ENCODE measurements at regions not wholly inside any gene's neighbourhood (a gene's known extent, or its start where the extent isn't known, plus 50 kb on each side); places are given as distances from the start of the nearest gene placed in this dataset.

DNA sequence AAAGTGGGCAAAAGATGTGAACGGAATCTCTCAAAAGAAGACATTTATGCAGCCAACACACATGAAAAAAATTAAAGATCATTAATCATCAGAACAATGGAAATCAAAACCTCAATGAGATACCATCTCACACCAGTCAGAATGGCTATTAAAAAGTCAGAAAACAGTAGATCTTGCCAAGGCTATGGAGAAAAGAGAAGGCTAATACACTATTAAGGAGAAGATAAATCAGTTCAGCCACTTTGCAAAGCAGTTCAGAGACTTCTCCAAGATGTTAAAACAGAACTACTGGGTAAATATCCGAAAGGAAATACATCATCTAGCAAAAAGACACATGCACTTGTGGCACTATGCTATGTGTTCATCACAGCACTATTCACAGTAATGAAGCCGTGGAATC lies 388.2 kb upstream of the LUZP2 start:
- dilution Hi-C loops (cut with MboI; ENCODE audit: extremely low pct_ligation_motif_present, low sequenced_read_pairs): no loop called here
- Histone ChIP-seq H3K79me2 (ENCODE audit: control insufficient read depth, insufficient read depth, low read length) (no peaks in the 10 kb centered on the region), H2AFZ (ENCODE audit: control insufficient read depth, low read length) (no peak overlapping the region), H3K27me3 (ENCODE audit: control insufficient read depth, extremely low read depth, insufficient read depth, low read length) (no peaks in the 10 kb centered on the region), H3K9me3 (ENCODE audit: control insufficient read depth, low read depth, low read length) (no peaks in the 10 kb centered on the region), H3K9me1 (ENCODE audit: control insufficient read depth, extremely low read depth, insufficient read depth, low read length) (no peaks in the 10 kb centered on the region), H3K4me2 (ENCODE audit: control insufficient read depth, extremely low read depth, insufficient read depth, low read depth, low read length) (no peak overlapping the region), H3K4me3 (ENCODE audit: control insufficient read depth in 2 of 3, extremely low read depth in 1 of 3, insufficient read depth in 2 of 3, low read depth in 1 of 3, low read length in 3 of 3) (no peak overlapping the region), H3K27ac (ENCODE audit: control insufficient read depth, insufficient read depth, low read length) (no peak overlapping the region), H4K20me1 (ENCODE audit: control insufficient read depth, extremely low read depth, insufficient read depth, low read length) (no peaks in the 10 kb centered on the region), H3K9ac (ENCODE audit: control insufficient read depth, extremely low read depth, insufficient read depth, low read length) (no peak overlapping the region), H3K4me1 (ENCODE audit: control insufficient read depth, extremely low read depth, insufficient read depth, low read length) (no peaks in the 10 kb centered on the region), H3K36me3 (ENCODE audit: control insufficient read depth in 2 of 2, extremely low read depth in 1 of 2, insufficient read depth in 2 of 2, low read length in 2 of 2) (no peaks in the 10 kb centered on the region)
- TF ChIP-seq, protein P1, sequence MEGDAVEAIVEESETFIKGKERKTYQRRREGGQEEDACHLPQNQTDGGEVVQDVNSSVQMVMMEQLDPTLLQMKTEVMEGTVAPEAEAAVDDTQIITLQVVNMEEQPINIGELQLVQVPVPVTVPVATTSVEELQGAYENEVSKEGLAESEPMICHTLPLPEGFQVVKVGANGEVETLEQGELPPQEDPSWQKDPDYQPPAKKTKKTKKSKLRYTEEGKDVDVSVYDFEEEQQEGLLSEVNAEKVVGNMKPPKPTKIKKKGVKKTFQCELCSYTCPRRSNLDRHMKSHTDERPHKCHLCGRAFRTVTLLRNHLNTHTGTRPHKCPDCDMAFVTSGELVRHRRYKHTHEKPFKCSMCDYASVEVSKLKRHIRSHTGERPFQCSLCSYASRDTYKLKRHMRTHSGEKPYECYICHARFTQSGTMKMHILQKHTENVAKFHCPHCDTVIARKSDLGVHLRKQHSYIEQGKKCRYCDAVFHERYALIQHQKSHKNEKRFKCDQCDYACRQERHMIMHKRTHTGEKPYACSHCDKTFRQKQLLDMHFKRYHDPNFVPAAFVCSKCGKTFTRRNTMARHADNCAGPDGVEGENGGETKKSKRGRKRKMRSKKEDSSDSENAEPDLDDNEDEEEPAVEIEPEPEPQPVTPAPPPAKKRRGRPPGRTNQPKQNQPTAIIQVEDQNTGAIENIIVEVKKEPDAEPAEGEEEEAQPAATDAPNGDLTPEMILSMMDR (optimal IDR thresholded peaks at IDR 0.05 in 1 of 3, IDR thresholded peaks at IDR 0.05 in 1 of 3, conservative IDR thresholded peaks at IDR 0.05 in 1 of 3; ENCODE audit: extremely low read depth in 1 of 3, insufficient read depth in 2 of 3, low read length in 3 of 3): no peak
- TF ChIP-seq EZH2 (IDR thresholded peaks at IDR 0.05; ENCODE audit: low read length): no peak
- FAIRE-seq (no peak), DNase-seq (ENCODE audit: low read depth, low spot score) (no peak)

DNA sequence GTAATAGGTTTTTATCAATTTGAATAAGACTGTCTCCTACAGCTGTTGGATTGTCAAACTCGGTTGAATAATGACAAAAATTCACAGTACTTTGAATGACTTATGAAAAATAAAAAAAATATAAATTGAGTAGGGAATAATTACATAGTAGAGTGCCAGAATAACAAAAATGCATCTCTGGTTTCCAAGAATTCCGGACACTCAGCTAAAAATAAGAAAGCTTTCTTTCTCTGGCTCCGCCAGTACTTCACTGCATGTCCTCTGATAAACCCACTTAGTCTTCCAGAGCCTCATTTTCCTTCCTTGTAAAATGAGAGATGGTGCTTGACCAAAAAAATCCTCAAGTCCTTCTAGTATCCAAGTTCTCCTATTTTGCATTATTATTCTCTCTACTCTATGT lies 374.6 kb upstream of the LUZP2 start:
- no peak overlapping the region for H3K9ac ChIP-seq (ENCODE audit: control insufficient read depth, extremely low read depth, insufficient read depth, low read length)
- H2AFZ ChIP-seq (ENCODE audit: control insufficient read depth, low read length): no peak overlapping the region
- no peaks in the 10 kb centered on the region for H3K27me3 ChIP-seq (ENCODE audit: control insufficient read depth, extremely low read depth, insufficient read depth, low read length)
- no peaks in the 10 kb centered on the region for H3K9me1 ChIP-seq (ENCODE audit: control insufficient read depth, extremely low read depth, insufficient read depth, low read length)
- H3K4me1 ChIP-seq (ENCODE audit: control insufficient read depth, extremely low read depth, insufficient read depth, low read length): no peaks in the 10 kb centered on the region
- dilution Hi-C loops (cut with MboI; ENCODE audit: extremely low pct_ligation_motif_present, low sequenced_read_pairs): no loop called here
- no peaks in the 10 kb centered on the region for H4K20me1 ChIP-seq (ENCODE audit: control insufficient read depth, extremely low read depth, insufficient read depth, low read length)
- H3K9me3 ChIP-seq (ENCODE audit: control insufficient read depth, low read depth, low read length): no peaks in the 10 kb centered on the region
- no peak for DNase-seq (ENCODE audit: low read depth, low spot score)
- no peak overlapping the region for H3K27ac ChIP-seq (ENCODE audit: control insufficient read depth, insufficient read depth, low read length)
- H3K36me3 ChIP-seq (ENCODE audit: control insufficient read depth in 2 of 2, extremely low read depth in 1 of 2, insufficient read depth in 2 of 2, low read length in 2 of 2): no peaks in the 10 kb centered on the region
- H3K4me2 ChIP-seq (ENCODE audit: control insufficient read depth, extremely low read depth, insufficient read depth, low read depth, low read length): no peak overlapping the region
- TF ChIP-seq EZH2 (IDR thresholded peaks at IDR 0.05; ENCODE audit: low read length): no peak
- TF ChIP-seq, protein P1 (optimal IDR thresholded peaks at IDR 0.05 in 1 of 3, IDR thresholded peaks at IDR 0.05 in 1 of 3, conservative IDR thresholded peaks at IDR 0.05 in 1 of 3; ENCODE audit: extremely low read depth in 1 of 3, insufficient read depth in 2 of 3, low read length in 3 of 3): no peak
- no peak for FAIRE-seq
- H3K79me2 ChIP-seq (ENCODE audit: control insufficient read depth, insufficient read depth, low read length): no peaks in the 10 kb centered on the region
- no peak overlapping the region for H3K4me3 ChIP-seq (ENCODE audit: control insufficient read depth in 2 of 3, extremely low read depth in 1 of 3, insufficient read depth in 2 of 3, low read depth in 1 of 3, low read length in 3 of 3)
